ENCODE measurements at regions not wholly inside any gene's neighbourhood (a gene's known extent, or its start where the extent isn't known, plus 50 kb on each side); places are given as distances from the start of the nearest gene placed in this dataset.

DNA sequence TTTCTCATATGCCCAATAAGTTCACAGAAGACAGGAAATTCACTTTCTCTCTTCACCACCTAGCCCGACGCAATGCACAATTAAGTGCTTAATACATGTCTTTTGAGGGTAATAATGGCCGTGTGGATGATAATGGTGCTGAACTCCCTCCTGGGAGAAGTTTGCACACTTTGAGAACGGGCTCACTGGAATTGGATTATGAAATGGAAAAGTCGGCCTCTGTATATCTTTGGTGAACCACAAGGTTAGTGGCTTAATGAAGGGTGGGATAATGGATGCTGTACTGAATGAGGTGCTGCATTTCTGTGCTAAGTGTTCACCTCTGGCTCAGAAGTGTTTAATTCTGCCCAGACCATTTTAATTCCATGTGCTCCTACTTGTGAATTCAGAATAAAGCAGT, 207.5 kb downstream of the IRX2 start:
- no peaks in the 10 kb centered on the region for H3K4me1 ChIP-seq
- intact Hi-C loops (cut with DNase I): no loop called here
- ATAC-seq: no peak
- TF ChIP-seq, protein P1, sequence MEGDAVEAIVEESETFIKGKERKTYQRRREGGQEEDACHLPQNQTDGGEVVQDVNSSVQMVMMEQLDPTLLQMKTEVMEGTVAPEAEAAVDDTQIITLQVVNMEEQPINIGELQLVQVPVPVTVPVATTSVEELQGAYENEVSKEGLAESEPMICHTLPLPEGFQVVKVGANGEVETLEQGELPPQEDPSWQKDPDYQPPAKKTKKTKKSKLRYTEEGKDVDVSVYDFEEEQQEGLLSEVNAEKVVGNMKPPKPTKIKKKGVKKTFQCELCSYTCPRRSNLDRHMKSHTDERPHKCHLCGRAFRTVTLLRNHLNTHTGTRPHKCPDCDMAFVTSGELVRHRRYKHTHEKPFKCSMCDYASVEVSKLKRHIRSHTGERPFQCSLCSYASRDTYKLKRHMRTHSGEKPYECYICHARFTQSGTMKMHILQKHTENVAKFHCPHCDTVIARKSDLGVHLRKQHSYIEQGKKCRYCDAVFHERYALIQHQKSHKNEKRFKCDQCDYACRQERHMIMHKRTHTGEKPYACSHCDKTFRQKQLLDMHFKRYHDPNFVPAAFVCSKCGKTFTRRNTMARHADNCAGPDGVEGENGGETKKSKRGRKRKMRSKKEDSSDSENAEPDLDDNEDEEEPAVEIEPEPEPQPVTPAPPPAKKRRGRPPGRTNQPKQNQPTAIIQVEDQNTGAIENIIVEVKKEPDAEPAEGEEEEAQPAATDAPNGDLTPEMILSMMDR (IDR thresholded peaks at IDR 0.05): no peak
- H3K27me3 ChIP-seq: no peaks in the 10 kb centered on the region
- no peak overlapping the region for H3K27ac ChIP-seq
- no peaks in the 10 kb centered on the region for H3K9me3 ChIP-seq
- no peaks in the 10 kb centered on the region for H3K36me3 ChIP-seq
- no peak overlapping the region for H3K4me3 ChIP-seq
- DNase-seq: no peak

DNA sequence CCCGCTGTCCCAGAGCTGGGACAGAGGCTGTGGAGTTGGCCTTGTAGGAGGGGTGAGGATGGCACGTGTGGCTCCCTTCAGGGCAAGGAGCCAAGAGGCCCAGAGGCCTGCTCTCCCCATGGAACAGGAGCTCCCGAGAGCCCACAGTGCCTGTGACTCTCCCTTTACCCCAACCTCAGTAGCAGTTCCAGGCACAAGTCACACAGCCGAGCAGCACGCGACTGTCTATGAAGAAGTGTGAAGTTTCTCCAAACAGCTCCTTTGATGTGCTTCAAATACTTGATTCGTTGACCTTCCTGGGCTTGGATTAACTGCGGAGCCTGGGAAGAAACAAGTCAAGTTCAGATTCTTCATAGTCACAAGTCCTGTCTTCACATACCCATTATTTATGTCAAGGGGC, 208.7 kb downstream of the IRX2 start:
- Histone ChIP-seq H3K4me1 (no peaks in the 10 kb centered on the region), H3K36me3 (no peaks in the 10 kb centered on the region), H3K27ac (no peak overlapping the region), H3K4me3 (no peak overlapping the region), H3K9me3 (no peaks in the 10 kb centered on the region), H3K27me3 (no peaks in the 10 kb centered on the region)
- TF ChIP-seq, protein P1 (IDR thresholded peaks at IDR 0.05): no peak
- DNase-seq (no peak), ATAC-seq (peak; percentile 28)
- intact Hi-C loops (cut with DNase I): no loop called here

DNA sequence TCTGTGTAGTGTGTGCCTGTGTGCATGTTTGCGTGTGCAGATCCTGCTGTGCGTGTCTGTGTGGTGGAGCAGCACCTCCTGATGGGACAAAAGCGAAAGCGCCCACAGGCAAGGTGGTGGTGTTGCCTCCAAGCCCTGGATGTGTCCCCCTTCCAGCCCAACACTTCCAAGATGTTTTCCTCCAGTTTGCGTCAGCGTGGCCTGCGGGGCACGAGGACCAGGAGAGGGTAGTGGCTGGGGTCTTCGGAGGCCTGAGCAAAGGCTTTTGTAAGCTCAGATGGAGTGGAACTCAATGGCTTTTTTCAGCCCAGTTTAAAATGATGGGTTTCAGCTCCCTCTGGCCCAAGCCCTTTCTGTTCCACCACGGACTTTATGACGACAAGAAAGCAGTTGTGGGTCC, 209.5 kb downstream of the IRX2 start:
- TF ChIP-seq, protein P1 (IDR thresholded peaks at IDR 0.05): no peak
- ATAC-seq (peak; percentile 19), DNase-seq (no peak)
- H3K27me3 ChIP-seq: no peaks in the 10 kb centered on the region
- intact Hi-C loops (cut with DNase I): no loop called here
- no peak overlapping the region for H3K4me3 ChIP-seq
- no peak overlapping the region for H3K27ac ChIP-seq
- H3K9me3 ChIP-seq: no peaks in the 10 kb centered on the region
- no peaks in the 10 kb centered on the region for H3K36me3 ChIP-seq
- H3K4me1 ChIP-seq: no peaks in the 10 kb centered on the region

DNA sequence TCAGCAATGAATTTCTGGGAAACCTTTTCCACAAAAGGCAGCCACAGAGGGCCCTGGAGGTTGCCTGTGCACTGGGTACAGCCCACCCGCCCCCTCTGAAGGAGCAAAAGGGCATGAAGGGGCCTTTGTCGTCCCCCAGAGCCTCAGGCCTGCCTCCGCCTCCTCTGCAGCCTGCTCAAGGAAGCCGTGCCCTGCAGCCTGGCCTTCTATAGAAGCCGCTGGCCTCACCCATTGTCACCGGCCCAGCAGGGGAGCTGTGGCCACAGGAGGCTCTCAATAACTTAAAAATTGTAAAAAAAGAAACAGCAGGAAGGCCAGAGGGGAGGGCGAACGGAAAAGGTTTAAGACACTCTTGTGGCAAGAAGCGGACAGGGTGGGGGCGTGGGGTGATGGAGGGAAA, 213.3 kb downstream of the IRX2 start:
- H3K27me3 ChIP-seq: no peaks in the 10 kb centered on the region
- TF ChIP-seq, protein P1 (IDR thresholded peaks at IDR 0.05): no peak
- DNase-seq (no peak), ATAC-seq (no peak)
- no peaks in the 10 kb centered on the region for H3K4me1 ChIP-seq
- no peak overlapping the region for H3K27ac ChIP-seq
- no peaks in the 10 kb centered on the region for H3K36me3 ChIP-seq
- intact Hi-C loops (cut with DNase I): no loop called here
- H3K4me3 ChIP-seq: no peak overlapping the region
- H3K9me3 ChIP-seq: no peaks in the 10 kb centered on the region

DNA sequence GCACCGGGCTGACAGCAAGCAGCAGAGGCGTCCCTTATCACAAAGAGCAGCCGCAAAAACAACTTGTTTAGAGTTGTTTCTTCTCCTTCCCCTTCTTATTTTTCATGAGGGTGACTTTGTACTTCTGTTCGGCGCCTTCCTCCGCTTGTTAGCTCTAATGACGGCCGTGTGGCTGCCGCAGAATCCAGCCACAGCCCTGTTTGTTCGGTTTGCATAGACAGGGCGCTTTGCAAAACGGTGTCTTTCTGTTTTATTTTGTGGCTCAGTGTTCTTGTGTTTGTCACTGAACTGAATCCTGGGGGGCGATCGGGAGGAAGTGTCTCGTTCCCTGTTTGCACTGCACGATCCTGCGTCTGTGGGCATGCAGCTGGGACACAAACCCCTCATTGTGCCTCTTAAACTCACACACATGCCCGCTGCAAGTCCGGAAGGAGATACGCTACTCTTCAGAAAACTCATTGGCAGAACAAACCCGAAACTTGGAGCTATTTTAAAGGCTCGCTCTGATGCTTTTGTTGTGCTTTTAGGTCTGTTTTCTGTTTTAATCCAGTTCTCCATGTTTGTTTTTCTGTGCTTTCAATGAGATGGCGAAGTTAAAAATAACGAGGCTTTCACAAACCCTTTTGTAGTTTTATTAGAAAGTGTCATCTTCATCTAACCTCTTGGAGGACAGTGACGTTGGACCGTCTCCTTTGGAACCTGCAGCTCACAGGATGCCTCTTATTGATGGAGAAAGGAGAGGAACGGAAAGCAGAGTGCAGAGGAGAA, 213.9 kb downstream of the IRX2 start:
- Histone ChIP-seq H3K27ac (no peak overlapping the region), H3K36me3 (no peaks in the 10 kb centered on the region), H3K4me3 (no peak overlapping the region), H3K4me1 (no peaks in the 10 kb centered on the region), H3K9me3 (no peaks in the 10 kb centered on the region), H3K27me3 (no peaks in the 10 kb centered on the region)
- DNase-seq (no peak), ATAC-seq (no peak)
- intact Hi-C loops (cut with DNase I): no loop called here
- TF ChIP-seq, protein P1 (IDR thresholded peaks at IDR 0.05): no peak

Data from upper lobe of right lung (tissue), 1 donor.